Small intestine (tissue), 7 donors: ENCODE measurements at regions not wholly inside any gene's neighbourhood (a gene's known extent, or its start where the extent isn't known, plus 50 kb on each side); places are given as distances from the start of the nearest gene placed in this dataset.
A peak's percentile ranks its signal among the peaks of the same experiment; 100 is the strongest.

Experiments
- DNase-seq, 2 donors: peaks; one replicate each; pipeline versions ENCODE4 v3.0.0 to v3.0.0-alpha.2; 2013
- FAIRE-seq: peaks from 2 replicates; lab custom pipeline; 2012; peaks lifted over from hg19 to GRCh38; lab: Jason Lieb, UNC
- H3K27ac ChIP-seq, 3 donors: one replicate each; pipeline ENCODE4 v1.5.1; 2013; ENCODE audit warnings: low read length in 2 of 3, mild to moderate bottlenecking in 2 of 3, control low read depth in 1 of 3, inconsistent platforms in 1 of 3, low read depth in 1 of 3, moderate library complexity in 1 of 3
- H3K27me3 ChIP-seq, 3 donors: one replicate each; pipeline ENCODE4 v1.6.1; 2013; ENCODE audit warnings: low read length in 3 of 3, inconsistent platforms in 1 of 3; ENCODE audit not compliant: control insufficient read depth in 3 of 3, insufficient read depth in 3 of 3
- H3K36me3 ChIP-seq, 3 donors: one replicate each; pipeline ENCODE4 v1.6.1; 2013; ENCODE audit warnings: low read length in 3 of 3, inconsistent platforms in 1 of 3, low read depth in 1 of 3, mild to moderate bottlenecking in 1 of 3, moderate library complexity in 1 of 3; ENCODE audit not compliant: control insufficient read depth in 3 of 3, insufficient read depth in 2 of 3
- H3K4me1 ChIP-seq, 3 donors: one replicate each; pipeline ENCODE4 v1.6.1; 2013; ENCODE audit warnings: low read length in 2 of 3, inconsistent platforms in 1 of 3, low read depth in 1 of 3, mild to moderate bottlenecking in 1 of 3, moderate library complexity in 1 of 3; ENCODE audit not compliant: control insufficient read depth in 3 of 3, insufficient read depth in 2 of 3
- H3K4me3 ChIP-seq, 3 donors: one replicate each; pipeline ENCODE4 v1.5.1; 2013; ENCODE audit warnings: low read length in 3 of 3, control low read depth in 1 of 3, inconsistent platforms in 1 of 3, low read depth in 1 of 3, mild to moderate bottlenecking in 1 of 3, moderate library complexity in 1 of 3
- H3K9me3 ChIP-seq, 2 donors: one replicate each; pipeline ENCODE4 v1.6.1; 2013; ENCODE audit warnings: low read depth in 1 of 2, low read length in 1 of 2; ENCODE audit not compliant: control insufficient read depth in 2 of 2, insufficient read depth in 1 of 2
- WGBS, 3 donors: extraction: QIAGEN DNeasy Blood & Tissue Kit; methylation state at CpG; one replicate each; pipeline ENCODE4 v1.1.7; 2013; 5-methylcytosine and 5-hydroxymethylcytosine counted together
- donor health status: healthy with polysubstance abuse.
- donor health status: control.
- donor health status: control.
- donor health status: Bipolar disorder and iron deficiency.
- donor health status: healthy.

- H3K4me3 ChIP-seq: no peak overlapping the region
- FAIRE-seq (no peak), DNase-seq (no peak)
- H3K9me3 ChIP-seq: peaks cover 0 to 5% of the 10 kb centered on the region in 2 donors
- H3K27me3 ChIP-seq: no peaks in the 10 kb centered on the region
- H3K27ac ChIP-seq: no peak overlapping the region
- no peaks in the 10 kb centered on the region for H3K36me3 ChIP-seq
- no peaks in the 10 kb centered on the region for H3K4me1 ChIP-seq
- 91 to 95% (median 92%) methylated on average over 1 of the region's 1 CpG for WGBS, 3 donors
These were observed 244.0 kb downstream of the CASP12 start for GRCh38 chr11:104654181-104654813.

DNA sequence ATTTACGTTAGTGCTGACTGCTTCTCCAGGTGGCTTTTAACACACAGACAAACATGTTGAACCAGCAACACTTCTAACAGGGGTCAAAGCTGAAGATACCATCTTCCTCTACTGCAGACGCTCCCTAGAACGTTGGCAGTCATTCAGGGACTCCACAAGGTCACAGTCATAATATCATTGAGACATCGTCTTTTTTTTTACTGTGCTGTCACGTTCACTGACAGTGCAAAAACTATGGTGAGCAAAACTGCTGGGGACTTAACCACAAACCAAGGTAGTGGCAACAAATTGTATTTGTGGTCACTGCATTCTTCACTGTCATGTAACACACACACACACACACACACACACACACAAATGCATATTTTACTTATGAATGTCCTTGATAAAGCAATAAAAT, 244.9 kb downstream of the CASP12 start:
- H3K27ac ChIP-seq: no peak overlapping the region
- WGBS, 3 donors: 14 to 32% (median 23%) methylated on average over 5 of the region's 5 CpGs
- no peak overlapping the region for H3K4me3 ChIP-seq
- H3K36me3 ChIP-seq: no peaks in the 10 kb centered on the region
- H3K4me1 ChIP-seq: no peaks in the 10 kb centered on the region
- H3K9me3 ChIP-seq: peaks cover 0 to 5% of the 10 kb centered on the region in 2 donors
- DNase-seq: peak; percentile 4 to 49
- FAIRE-seq: no peak
- no peaks in the 10 kb centered on the region for H3K27me3 ChIP-seq

DNA sequence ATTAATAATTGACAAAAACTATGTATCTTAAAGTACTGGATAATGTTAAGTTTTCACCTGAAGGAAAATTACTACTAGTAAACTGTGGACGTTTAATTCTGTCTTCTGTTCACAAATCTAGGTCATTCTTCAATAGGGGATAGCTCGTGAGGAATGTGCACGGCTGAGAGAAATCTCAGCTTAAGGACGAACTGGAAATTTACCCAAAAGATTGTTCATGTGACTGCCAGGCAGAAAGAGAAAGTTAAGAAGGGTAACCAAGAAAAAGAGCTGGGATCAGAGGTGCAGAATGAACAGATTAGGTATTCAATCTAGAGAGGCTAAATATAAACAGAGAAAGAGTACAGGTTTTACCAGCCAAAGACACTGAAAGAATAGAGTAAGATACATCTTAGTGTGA, 245.3 kb downstream of the CASP12 start:
- DNase-seq (no peak), FAIRE-seq (no peak)
- peaks cover 0 to 5% of the 10 kb centered on the region in 2 donors for H3K9me3 ChIP-seq
- no peaks in the 10 kb centered on the region for H3K36me3 ChIP-seq
- 63 to 72% (median 65%) methylated on average over 4 of the region's 4 CpGs for WGBS, 3 donors
- no peaks in the 10 kb centered on the region for H3K27me3 ChIP-seq
- no peak overlapping the region for H3K27ac ChIP-seq
- no peaks in the 10 kb centered on the region for H3K4me1 ChIP-seq
- no peak overlapping the region for H3K4me3 ChIP-seq

GRCh38 chr11:104650234-104650633, 248.0 kb downstream of the CASP12 start:
- FAIRE-seq: no peak
- WGBS, 3 donors: 92 to 95% (median 94%) methylated on average over 5 of the region's 5 CpGs
- Histone ChIP-seq H3K4me3 (no peak overlapping the region), H3K36me3 (no peaks in the 10 kb centered on the region), H3K27ac (no peak overlapping the region), H3K27me3 (no peaks in the 10 kb centered on the region), H3K4me1 (no peaks in the 10 kb centered on the region), H3K9me3 (peaks cover 0 to 5% of the 10 kb centered on the region in 2 donors)
- DNase-seq: no peak

DNA sequence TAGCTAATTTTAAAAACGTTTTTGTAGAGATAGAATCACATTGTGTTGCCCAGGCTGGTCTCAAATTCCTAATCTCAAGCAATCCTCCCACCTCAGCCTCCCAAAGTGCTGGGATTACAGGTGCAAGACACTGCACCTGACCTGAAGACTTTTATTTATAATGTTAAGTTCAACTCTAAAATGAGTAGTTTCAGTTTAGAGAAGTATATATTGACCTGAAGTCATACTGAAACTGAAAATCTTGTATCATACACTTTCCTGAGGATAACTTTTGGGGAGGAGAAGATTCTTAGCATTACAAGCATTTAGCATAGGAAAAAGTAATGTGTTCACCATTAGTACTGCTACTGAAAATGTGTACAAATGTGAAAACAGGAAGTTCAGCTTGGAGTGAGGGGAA, 249.3 kb downstream of the CASP12 start:
- no peaks in the 10 kb centered on the region for H3K4me1 ChIP-seq
- no peaks in the 10 kb centered on the region for H3K36me3 ChIP-seq
- DNase-seq: no peak
- no peak overlapping the region for H3K27ac ChIP-seq
- H3K27me3 ChIP-seq: no peaks in the 10 kb centered on the region
- no peak overlapping the region for H3K4me3 ChIP-seq
- no peak for FAIRE-seq
- whole genome bisulfite sequencing, 3 donors: 6 to 48% (median 10%) methylated on average over 1 of the region's 1 CpG
- peaks cover 0 to 5% of the 10 kb centered on the region in 2 donors for H3K9me3 ChIP-seq

GRCh38 chr11:104645261-104646222, 252.7 kb downstream of the CASP12 start:
- FAIRE-seq: no peak
- H3K4me1 ChIP-seq: no peaks in the 10 kb centered on the region
- no peaks in the 10 kb centered on the region for H3K36me3 ChIP-seq
- H3K27me3 ChIP-seq: no peaks in the 10 kb centered on the region
- WGBS, 3 donors: 47 to 63% (median 56%) methylated on average over 2 of the region's 2 CpGs
- H3K9me3 ChIP-seq: peaks cover 0 to 4% of the 10 kb centered on the region in 2 donors
- H3K27ac ChIP-seq: no peak overlapping the region
- H3K4me3 ChIP-seq: no peak overlapping the region
- no peak for DNase-seq

- no peak overlapping the region for H3K27ac ChIP-seq
- no peaks in the 10 kb centered on the region for H3K9me3 ChIP-seq
- no peak overlapping the region for H3K4me3 ChIP-seq
- DNase-seq (no peak), FAIRE-seq (no peak)
- H3K36me3 ChIP-seq: no peaks in the 10 kb centered on the region
- H3K4me1 ChIP-seq: no peaks in the 10 kb centered on the region
- 74 to 79% (median 78%) methylated on average over 2 of the region's 2 CpGs for WGBS, 3 donors
- no peaks in the 10 kb centered on the region for H3K27me3 ChIP-seq
These were observed 260.5 kb downstream of the CASP12 start for GRCh38 chr11:104637662-104638170.

GRCh38 chr11:104633226-104633625, 265.0 kb downstream of the CASP12 start:
- DNase-seq (no peak), FAIRE-seq (no peak)
- H3K27ac ChIP-seq: no peak overlapping the region
- no peaks in the 10 kb centered on the region for H3K4me1 ChIP-seq
- no peak overlapping the region for H3K4me3 ChIP-seq
- no peaks in the 10 kb centered on the region for H3K27me3 ChIP-seq
- H3K9me3 ChIP-seq: no peaks in the 10 kb centered on the region
- 84 to 100% (median 88%) methylated on average over 1 of the region's 1 CpG for WGBS, 3 donors
- H3K36me3 ChIP-seq: no peaks in the 10 kb centered on the region
